GM11168 (cell line): ENCODE measurements at regions not wholly inside any gene's neighbourhood (a gene's known extent, or its start where the extent isn't known, plus 50 kb on each side); places are given as distances from the start of the nearest gene placed in this dataset.
"Not testable (repeated sequence)": the region's sequence is repeated elsewhere in the genome, so short reads cannot be mapped to it uniquely, and the experiment has no call there.

ENCODE experiments used
- in situ Hi-C: fragments of 300-500 bp; cut with MboI; formaldehyde crosslinking; loops from one replicate; pipeline ENCODE4 v1.12.0; 2022; ENCODE audit warnings: low sequenced_read_pairs; ENCODE audit not compliant: unreplicated experiment

- in situ Hi-C loops, result no loop called here
Observed at GRCh38 chr3:115381931-115382330, 234.8 kb upstream of the ZBTB20 start.

GRCh38 chr3:115384381-115384780 lies 237.3 kb upstream of the ZBTB20 start:
- in situ Hi-C loops, result no loop called here

DNA sequence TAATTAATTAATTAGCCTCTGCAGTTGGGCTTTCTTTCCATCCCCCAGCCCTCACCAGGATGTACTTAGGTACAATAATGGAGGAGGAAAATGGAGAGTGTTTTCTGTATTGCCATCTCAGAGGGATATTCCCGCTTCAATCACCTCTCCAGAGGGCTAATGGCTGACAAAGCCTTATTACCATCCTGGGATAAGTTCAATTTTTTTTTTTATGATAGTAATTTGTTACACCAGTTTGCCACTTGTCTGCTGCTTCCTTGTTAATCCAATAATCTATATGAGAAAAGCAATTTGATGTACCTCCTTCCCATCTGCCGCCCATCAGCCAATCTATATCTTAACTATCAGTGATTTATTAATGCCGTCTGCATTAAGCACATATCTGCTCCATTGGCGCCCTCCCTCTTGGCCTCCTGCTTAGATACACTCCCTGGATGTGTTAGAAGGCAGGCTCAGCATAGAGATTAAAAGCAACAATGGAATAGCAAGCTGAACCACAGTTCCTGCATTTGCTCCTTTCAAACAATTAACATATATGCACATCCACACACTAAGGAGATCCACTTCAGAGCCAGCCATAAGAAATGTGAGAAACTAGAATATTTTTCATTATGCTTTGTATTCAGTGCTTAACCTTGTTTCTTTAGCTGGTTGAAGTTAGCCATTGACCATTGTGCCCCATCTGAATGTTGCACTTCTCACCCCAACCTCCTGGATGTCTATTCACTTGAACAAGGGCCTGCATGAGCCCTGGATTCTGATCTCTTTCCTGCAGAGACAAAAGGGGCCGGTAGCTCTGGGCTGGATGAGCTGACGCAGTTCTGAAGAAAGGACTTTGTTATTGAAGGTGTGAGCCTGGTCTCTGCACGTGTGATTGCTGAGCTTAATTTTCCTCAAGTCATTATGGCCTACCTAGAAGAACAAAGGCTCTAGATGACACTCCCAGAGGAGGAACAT lies 237.3 kb upstream of the GAP43 start:
- in situ Hi-C loops, result no loop called here

DNA sequence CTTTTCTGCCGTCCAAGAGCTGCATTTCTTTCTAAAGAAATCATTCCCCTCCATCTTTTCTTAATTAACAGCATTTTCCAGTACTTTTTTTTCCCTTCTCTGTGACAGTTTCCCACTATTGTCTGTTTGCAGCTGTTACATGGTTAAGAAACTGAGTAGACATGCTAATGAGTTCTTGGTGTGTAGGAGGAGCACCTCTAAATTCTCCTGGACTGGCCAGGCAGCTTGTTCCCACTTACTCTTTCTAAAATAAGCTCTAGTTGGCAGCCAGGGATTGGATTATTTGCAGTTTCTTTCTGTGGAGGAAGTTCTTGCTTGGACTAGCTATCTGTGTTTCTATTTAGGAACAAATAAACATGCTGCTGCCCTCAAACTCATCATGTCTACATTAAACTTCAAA lies 235.1 kb upstream of the GAP43 start:
- in situ Hi-C loops, result no loop called here

- in situ Hi-C loops, result no loop called here
Observed at GRCh38 chr3:115388811-115389210, 234.5 kb upstream of the GAP43 start.

DNA sequence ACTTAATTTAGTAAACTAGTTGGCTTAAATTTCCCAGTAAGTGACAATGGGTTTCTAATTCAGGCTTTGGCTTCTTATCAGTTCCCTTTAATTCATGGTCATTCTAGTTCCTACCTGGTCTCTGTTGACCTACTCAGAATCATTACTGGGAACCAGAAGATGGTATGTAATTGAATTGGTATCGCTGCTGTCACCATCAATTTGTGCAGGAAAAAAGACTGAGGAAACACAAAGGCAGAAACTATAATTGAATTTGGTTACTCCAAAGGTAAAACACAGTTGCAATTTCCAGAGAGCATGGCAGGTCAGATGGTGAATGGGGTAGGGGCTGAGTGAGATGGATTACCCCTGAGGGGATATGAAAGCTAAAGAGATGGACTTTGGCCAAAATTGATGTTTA lies 226.5 kb upstream of the GAP43 start:
- in situ Hi-C loops, result no loop called here

GRCh38 chr3:115397433-115397832 lies 225.9 kb upstream of the GAP43 start:
- in situ Hi-C loops, result no loop called here

DNA sequence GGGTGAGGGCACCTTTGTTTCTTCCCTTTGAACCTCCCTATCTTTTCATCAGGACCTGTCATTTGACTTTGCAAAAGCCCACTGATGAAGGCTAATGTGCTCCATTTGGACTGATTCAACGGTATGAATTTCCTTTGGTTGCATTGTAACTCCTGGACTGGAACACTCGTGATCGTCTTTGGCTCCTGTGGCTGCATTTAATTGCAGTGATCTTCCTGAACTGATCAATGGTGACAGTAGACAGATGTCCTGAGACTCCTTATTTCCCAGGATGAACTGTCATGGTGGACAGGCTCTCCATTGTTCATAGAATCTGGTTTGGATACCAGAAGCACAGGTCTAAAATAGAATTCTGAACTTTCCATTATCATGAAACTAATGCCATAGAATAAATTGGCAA lies 224.8 kb upstream of the GAP43 start:
- in situ Hi-C loops, result no loop called here

DNA sequence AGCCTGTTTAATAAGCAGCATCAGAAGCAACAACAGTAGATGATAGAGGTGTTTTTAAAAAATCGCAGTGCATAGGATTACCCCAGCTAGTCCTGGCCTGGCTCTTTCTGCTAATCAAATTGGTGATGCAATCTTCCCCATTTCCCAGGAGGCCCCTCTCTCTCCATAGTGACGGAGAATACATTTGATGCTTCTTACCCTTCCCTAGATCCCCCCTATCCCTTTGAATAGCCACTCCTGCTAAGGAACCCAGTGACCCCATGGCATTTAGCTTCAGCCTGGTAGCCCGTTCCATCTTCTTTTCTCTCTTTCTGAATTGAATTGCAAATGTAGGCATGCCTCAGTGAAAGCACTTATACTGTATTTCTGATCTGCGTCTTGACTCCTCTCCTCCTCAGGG lies 223.6 kb upstream of the GAP43 start:
- in situ Hi-C loops, result no loop called here

GRCh38 chr3:115401298-115401697 lies 222.0 kb upstream of the GAP43 start:
- in situ Hi-C loops, result no loop called here

- in situ Hi-C loops, result no loop called here
Observed at GRCh38 chr3:115401851-115402501, 221.3 kb upstream of the GAP43 start.

GRCh38 chr3:115402651-115403050 lies 220.7 kb upstream of the GAP43 start:
- in situ Hi-C loops, result no loop called here

- in situ Hi-C loops, result no loop called here
Observed at GRCh38 chr3:115403786-115404185, 219.5 kb upstream of the GAP43 start.

GRCh38 chr3:115409596-115409995 lies 213.7 kb upstream of the GAP43 start:
- in situ Hi-C loops, result no loop called here

DNA sequence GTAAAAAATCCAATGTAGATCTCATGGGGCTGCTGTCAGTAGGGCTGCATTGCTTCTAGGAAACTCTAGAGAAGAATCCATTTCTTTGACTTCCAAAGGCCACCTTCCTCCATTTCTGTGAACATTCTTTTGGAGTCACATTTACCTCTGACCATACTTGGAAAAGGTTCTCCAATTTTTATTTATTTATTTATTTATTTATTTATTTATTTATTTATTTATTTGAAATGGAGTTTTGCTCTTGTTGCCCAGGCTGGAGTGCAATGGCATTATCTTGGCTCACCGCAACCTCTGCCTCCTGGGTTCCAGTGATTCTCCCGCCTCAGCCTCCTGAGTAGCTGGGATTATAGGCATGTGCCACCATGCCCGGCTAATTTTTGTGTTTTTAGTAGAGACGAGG lies 208.7 kb upstream of the GAP43 start:
- in situ Hi-C loops, result not testable (repeated sequence)

- in situ Hi-C loops, result no loop called here
Observed at GRCh38 chr3:115415246-115415996, 207.9 kb upstream of the GAP43 start.

GRCh38 chr3:115418583-115418982 lies 204.7 kb upstream of the GAP43 start:
- in situ Hi-C loops, result no loop called here

- in situ Hi-C loops, result no loop called here
Observed at GRCh38 chr3:115420086-115420485, 203.2 kb upstream of the GAP43 start.

DNA sequence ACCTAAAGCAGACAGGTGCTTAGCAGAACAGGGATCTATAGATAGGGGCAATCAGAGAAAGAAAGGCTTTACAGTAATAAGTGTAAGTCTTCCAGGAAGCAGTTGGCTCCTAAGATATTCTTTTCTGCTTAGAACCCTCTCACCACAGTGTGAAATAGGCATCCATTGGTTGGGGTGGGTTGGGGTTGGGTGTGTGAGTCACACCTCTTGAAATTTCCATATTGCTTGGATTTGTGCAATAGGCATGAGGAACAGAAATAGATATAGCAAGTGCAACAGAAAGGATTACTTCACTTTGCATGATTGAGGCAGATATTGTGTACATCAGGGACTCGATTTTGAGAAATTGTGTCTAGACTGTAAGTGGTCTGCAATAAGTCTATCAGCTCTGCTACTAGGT lies 200.1 kb upstream of the GAP43 start:
- in situ Hi-C loops, result no loop called here

DNA sequence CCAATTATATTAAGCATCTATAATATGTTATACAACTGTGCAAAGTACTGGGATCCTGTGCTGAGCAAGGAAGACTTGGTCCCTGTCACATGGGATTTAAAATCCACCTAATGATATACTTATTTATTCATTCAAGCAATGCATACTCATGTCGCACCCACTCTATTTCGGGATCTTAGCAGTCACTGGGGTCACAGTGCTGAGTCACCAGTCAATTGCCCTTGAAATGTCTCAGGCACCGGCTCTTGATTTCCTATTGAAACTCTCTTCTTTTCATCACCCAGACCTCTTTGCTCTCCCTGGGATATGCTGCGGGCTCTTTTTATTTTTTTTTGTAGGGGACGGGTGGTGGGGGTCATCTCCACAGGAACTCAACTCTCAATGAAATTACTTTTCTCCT lies 194.5 kb upstream of the GAP43 start:
- in situ Hi-C loops, result no loop called here

DNA sequence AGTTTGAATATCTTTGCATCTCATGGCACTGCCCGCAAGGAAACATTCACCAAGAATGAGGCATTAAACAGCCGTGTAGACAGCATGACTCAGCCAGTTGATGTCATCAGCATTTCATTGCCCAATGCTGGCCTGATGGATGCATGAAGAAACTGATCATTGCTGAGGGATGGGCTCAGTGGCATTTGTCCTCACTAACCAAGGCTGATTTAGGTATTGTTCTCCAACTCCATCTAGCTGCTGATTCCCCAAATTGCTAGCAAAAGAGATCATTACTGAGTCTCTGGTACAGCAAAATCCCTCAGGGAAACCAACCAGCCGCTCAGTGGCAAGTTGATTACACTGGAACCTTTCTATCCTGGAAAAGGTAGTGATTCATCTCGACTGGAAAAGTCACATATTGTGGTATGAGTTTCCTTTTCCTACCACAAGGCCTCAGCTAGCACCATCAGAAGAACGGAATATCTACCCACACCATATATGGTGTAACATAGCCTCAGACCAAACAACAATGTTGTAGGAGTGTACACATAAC lies 186.5 kb upstream of the GAP43 start:
- in situ Hi-C loops, result no loop called here
